A673 (cell line): ENCODE measurements at regions not wholly inside any gene's neighbourhood (a gene's known extent, or its start where the extent isn't known, plus 50 kb on each side); places are given as distances from the start of the nearest gene placed in this dataset.

Source experiments
- BruUV-seq: library from RNA; stranded (reverse); fragments of 400-500 nt; replicated peaks from 2 replicates; lab custom pipeline; 2021; lab: Mats Ljungman, UMichigan
- CTCF ChIA-PET: fragments of 300-600 bp; sonication (Branson Sonifier 250); formaldehyde crosslinking; loops from one replicate; lab custom pipeline; 2022; ENCODE audit warnings: antibody characterized with exemption; lab: Charles Lee
- POLR2A ChIA-PET: fragments of 300-600 bp; sonication (Branson Sonifier 250); formaldehyde crosslinking; loops from one replicate; lab custom pipeline; 2022; ENCODE audit warnings: antibody characterized with exemption; ENCODE audit not compliant: low non-redundant PET; lab: Charles Lee
- DNase-seq: peaks from one replicate; pipeline ENCODE4 v3.0.0-alpha.2; 2015; ENCODE audit warnings: low spot score
- H3K27ac ChIP-seq: fragments of 200-600 bp; sonication (generic); 2 replicates; pipeline ENCODE4 v1.5.1; 2016; ENCODE audit warnings: mixed run types, low read depth, mild to moderate bottlenecking, mixed read lengths, antibody characterized with exemption, low read length; ENCODE audit not compliant: poor library complexity, severe bottlenecking
- H3K27me3 ChIP-seq: fragments of 200-600 bp; sonication (generic); replicated peaks from 2 replicates; pipeline ENCODE4 v1.6.1; 2017; ENCODE audit warnings: mixed run types, low read depth, mild to moderate bottlenecking, mixed read lengths, antibody characterized with exemption, low read length; ENCODE audit not compliant: insufficient read depth, poor library complexity
- H3K36me3 ChIP-seq: fragments of 200-600 bp; sonication (generic); 2 replicates; pipeline ENCODE4 v1.6.1; 2016; ENCODE audit warnings: mixed run types, mild to moderate bottlenecking, mixed read lengths, antibody characterized with exemption, low read length; ENCODE audit not compliant: insufficient read depth, poor library complexity, severe bottlenecking
- H3K4me1 ChIP-seq: fragments of 200-600 bp; sonication (generic); 2 replicates; pipeline ENCODE4 v1.6.1; 2017; ENCODE audit warnings: mixed run types, mild to moderate bottlenecking, mixed read lengths, antibody characterized with exemption, low read length; ENCODE audit not compliant: insufficient read depth, poor library complexity, severe bottlenecking
- H3K4me3 ChIP-seq: fragments of 200-600 bp; sonication (generic); 2 replicates; pipeline ENCODE4 v1.5.1; 2016; ENCODE audit warnings: low read depth, mixed run types, mild to moderate bottlenecking, mixed read lengths, low read length; ENCODE audit not compliant: poor library complexity, severe bottlenecking
- H3K9me3 ChIP-seq: fragments of 200-600 bp; sonication (generic); 2 replicates; pipeline ENCODE4 v1.6.1; 2016; ENCODE audit warnings: mixed run types, low read depth, mild to moderate bottlenecking, mixed read lengths, antibody characterized with exemption, low read length; ENCODE audit not compliant: poor library complexity, severe bottlenecking
- EZH2 ChIP-seq: fragments of 200-600 bp; sonication (generic); IDR thresholded peaks from 2 replicates; pipeline ENCODE4 v1.6.1; 2017; ENCODE audit warnings: borderline replicate concordance, low read depth, mild to moderate bottlenecking, mixed read lengths, antibody characterized with exemption, low read length; ENCODE audit not compliant: poor library complexity, severe bottlenecking
- intact Hi-C: fragments of 100-400 bp; cut with micrococcal nuclease; formaldehyde crosslinking; loops from one replicate; pipeline ENCODE4 v1.10.0; 2022; ENCODE audit not compliant: unreplicated experiment
- TF ChIP-seq, protein P1 (sequence below): fragments of 300-800, 200-600 bp; sonication (generic); conservative IDR thresholded peaks from 2 replicates; pipeline ENCODE4 v1.5.1; 2017; ENCODE audit warnings: low read depth, mild to moderate bottlenecking, antibody characterized with exemption, low read length, moderate library complexity, mixed read lengths

DNA sequence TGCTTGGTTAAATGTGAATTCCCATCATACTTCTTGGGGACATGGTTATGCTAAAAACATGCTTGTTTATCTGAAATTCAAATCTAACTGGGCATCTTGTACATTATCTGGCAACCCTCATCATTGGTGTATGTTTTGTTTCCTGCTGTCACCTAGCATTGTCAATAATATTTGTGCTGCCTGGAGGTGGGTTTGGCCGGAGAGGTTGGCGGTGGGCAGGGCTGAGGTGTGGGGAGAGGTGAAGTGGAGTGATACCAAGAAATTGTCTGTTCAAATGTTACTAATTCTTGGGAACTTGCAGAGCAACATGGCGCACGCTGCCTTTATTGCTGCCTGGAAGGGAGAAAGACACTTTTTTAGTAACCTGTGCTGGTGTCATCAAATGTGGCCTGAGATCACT is 280.5 kb downstream of the VRK1 start:
- Histone ChIP-seq H3K27ac (peak overlapping the region; percentile 57), H3K9me3 (peaks cover 4% of the 10 kb centered on the region), H3K36me3 (no peaks in the 10 kb centered on the region), H3K4me3 (no peak overlapping the region), H3K27me3 (no peaks in the 10 kb centered on the region), H3K4me1 (peaks cover 32% of the 10 kb centered on the region)
- CTCF ChIA-PET: no interaction called here
- POLR2A ChIA-PET: no interaction called here
- intact Hi-C loops: no loop called here
- no peak for DNase-seq
- BruUV-seq: no TSS peak
- TF ChIP-seq EZH2: no peak
- TF ChIP-seq, protein P1, sequence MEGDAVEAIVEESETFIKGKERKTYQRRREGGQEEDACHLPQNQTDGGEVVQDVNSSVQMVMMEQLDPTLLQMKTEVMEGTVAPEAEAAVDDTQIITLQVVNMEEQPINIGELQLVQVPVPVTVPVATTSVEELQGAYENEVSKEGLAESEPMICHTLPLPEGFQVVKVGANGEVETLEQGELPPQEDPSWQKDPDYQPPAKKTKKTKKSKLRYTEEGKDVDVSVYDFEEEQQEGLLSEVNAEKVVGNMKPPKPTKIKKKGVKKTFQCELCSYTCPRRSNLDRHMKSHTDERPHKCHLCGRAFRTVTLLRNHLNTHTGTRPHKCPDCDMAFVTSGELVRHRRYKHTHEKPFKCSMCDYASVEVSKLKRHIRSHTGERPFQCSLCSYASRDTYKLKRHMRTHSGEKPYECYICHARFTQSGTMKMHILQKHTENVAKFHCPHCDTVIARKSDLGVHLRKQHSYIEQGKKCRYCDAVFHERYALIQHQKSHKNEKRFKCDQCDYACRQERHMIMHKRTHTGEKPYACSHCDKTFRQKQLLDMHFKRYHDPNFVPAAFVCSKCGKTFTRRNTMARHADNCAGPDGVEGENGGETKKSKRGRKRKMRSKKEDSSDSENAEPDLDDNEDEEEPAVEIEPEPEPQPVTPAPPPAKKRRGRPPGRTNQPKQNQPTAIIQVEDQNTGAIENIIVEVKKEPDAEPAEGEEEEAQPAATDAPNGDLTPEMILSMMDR: no peak

DNA sequence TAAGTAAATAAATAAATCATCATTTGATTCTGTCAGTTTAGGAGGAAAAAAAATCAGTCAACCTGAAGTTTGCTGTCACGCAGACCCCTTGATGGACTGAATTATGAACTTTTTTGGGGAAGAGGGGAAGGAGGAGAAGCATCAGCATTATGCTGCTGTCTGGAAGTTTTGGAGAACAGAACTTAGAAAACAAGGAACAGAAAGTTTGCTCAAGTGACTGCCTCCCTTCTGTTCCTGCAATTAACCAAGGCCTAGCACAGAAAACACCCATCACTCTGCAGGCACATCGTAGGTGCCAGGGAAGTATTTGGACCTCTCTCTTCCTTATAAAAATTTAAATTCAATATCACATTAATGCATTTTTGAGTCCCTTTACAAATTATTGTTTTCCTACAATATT is 283.8 kb downstream of the VRK1 start:
- ChIA-PET CTCF (no interaction called here), POLR2A (no interaction called here)
- peaks cover 13% of the 10 kb centered on the region for H3K4me1 ChIP-seq
- peaks cover 4% of the 10 kb centered on the region for H3K9me3 ChIP-seq
- intact Hi-C loops: no loop called here
- TF ChIP-seq EZH2: no peak
- TF ChIP-seq, protein P1: no peak
- DNase-seq: no peak
- no TSS peak for BruUV-seq
- H3K27ac ChIP-seq: no peak overlapping the region
- no peak overlapping the region for H3K4me3 ChIP-seq
- H3K27me3 ChIP-seq: no peaks in the 10 kb centered on the region
- H3K36me3 ChIP-seq: no peaks in the 10 kb centered on the region

DNA sequence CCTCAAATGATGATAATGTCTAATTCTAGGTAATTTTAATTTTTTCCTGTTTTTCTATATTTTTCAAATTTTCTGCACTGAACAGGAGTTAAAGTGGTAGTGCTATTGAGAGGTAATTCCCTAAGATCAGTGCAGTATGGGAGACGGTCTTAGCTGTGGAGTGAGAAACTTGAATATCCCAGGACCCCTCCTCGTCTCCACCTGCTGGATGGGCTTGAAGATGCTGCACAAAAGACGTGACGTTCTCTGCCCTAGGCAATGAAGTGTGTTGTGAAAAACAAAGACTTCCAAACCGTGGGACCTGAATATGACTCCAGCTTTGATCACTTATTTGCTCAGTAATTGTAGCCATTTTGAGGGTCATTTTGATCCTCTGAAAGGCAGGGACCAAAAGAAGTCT is 298.1 kb downstream of the VRK1 start:
- DNase-seq: no peak
- Histone ChIP-seq H3K27ac (no peak overlapping the region), H3K9me3 (no peaks in the 10 kb centered on the region), H3K27me3 (no peaks in the 10 kb centered on the region), H3K4me3 (no peak overlapping the region), H3K36me3 (no peaks in the 10 kb centered on the region), H3K4me1 (peaks cover 11% of the 10 kb centered on the region)
- no TSS peak for BruUV-seq
- ChIA-PET CTCF (no interaction called here), POLR2A (no interaction called here)
- TF ChIP-seq EZH2: no peak
- TF ChIP-seq, protein P1: 0 out of 2 replicates have a peak, but pooled peaks have one; percentile 17
- intact Hi-C loops: no loop called here
